Right lobe of liver (tissue), 6 donors: ENCODE measurements at regions not wholly inside any gene's neighbourhood (a gene's known extent, or its start where the extent isn't known, plus 50 kb on each side); places are given as distances from the start of the nearest gene placed in this dataset.

ENCODE experiments used
- ATAC-seq, 4 donors: fragments of 200-7000 bp; cut with Tn5 transposase; one replicate each; pipeline ENCODE4 v1.9.1; 2020; ENCODE audit warnings: mild to moderate bottlenecking in 4 of 4, moderate library complexity in 4 of 4
- DNase-seq, 3 donors: peaks; one replicate each; pipeline ENCODE4 v3.0.0-alpha.2; 2020
- H3K27ac ChIP-seq, 3 donors: fragments of 200-600 bp; one replicate each; pipeline ENCODE4 v1.8.0; 2022
- H3K27me3 ChIP-seq, 2 donors: fragments of 200-600 bp; one replicate each; pipeline ENCODE4 v1.8.0; 2022
- H3K36me3 ChIP-seq, 4 donors: fragments of 200-600 bp; sonication (generic) in 1 of 4; one replicate each; pipeline versions ENCODE4 v1.5.1 to v1.8.0; 2017 to 2022; ENCODE audit warnings: control low read depth in 1 of 4
- H3K4me1 ChIP-seq, 4 donors: fragments of 200-600 bp; sonication (generic) in 1 of 4; one replicate each; pipeline versions ENCODE4 v1.5.1 to v1.8.0; 2017 to 2022; ENCODE audit warnings: control low read depth in 1 of 4
- H3K4me3 ChIP-seq, 3 donors: fragments of 200-600 bp; one replicate each; pipeline ENCODE4 v1.8.0; 2022
- H3K9me3 ChIP-seq, 4 donors: fragments of 200-600 bp; sonication (generic) in 1 of 4; one replicate each; pipeline versions ENCODE4 v1.5.1 to v1.8.0; 2017 to 2022; ENCODE audit warnings: control low read depth in 1 of 4
- POLR2A ChIP-seq: fragments of 450-650 bp; IDR thresholded peaks from one replicate; pipeline ENCODE4 v1.6.1; 2017; ENCODE audit warnings: antibody characterized with exemption, mild to moderate bottlenecking
- WGBS: methylation state at CpG from one replicate; pipeline ENCODE4 v1.1.6; 2018; ENCODE audit warnings: low coverage, low lambda C conversion rate; ENCODE audit not compliant: insufficient coverage; ENCODE audit errors: missing lambda C conversion rate; 5-methylcytosine and 5-hydroxymethylcytosine counted together
- intact Hi-C, 2 donors: fragments of 100-400 bp; cut with DNase I; formaldehyde crosslinking; loops; one replicate each; pipeline versions ENCODE4 v1.11.2 to v1.14.1; 2022
- TF ChIP-seq, protein P1 (sequence below), 4 donors: fragments of 200-600 bp in 3 of 4; fragments of 450-650 bp in 1 of 4; IDR thresholded peaks; one replicate each; pipeline versions ENCODE4 v1.5.1 to v1.8.0; 2016 to 2022; ENCODE audit warnings: antibody characterized with exemption in 4 of 4, mild to moderate bottlenecking in 2 of 4
- donor health status: DM: no; HTN: yes; CAD: no.
- donor health status: DM: no; HTN: no; CAD: no.
- donor health status: DM: no; HTN: no; CAD: no.
- donor health status: DM: no; HTN: yes; CAD: no.
- donor health status: DM: no; HTN: yes; CAD: no.

DNA sequence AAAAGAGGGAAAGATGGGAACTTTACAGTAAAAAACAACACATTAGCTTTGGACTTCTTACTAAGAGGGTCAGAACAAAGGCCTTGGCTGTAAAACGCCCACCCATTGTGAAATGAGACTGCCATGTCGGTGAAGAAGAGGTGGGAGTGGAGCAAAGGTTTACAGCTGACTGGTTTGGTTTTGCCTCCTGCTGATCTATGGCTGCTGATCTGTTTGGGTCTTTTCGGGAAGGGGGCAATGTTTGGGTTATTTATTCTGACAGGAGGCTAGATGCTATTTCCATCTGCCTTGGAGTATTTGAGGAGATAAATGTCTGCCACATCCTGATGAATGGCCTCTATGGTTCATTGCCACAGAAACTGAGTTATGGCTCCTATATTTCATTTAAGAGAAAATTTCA is 408.7 kb downstream of the TLE4 start:
- no peaks in the 10 kb centered on the region for H3K36me3 ChIP-seq
- DNase-seq (no peak), ATAC-seq (no peak)
- 32% methylated on average over 3 of the region's 3 CpGs for WGBS
- TF ChIP-seq, protein P1, sequence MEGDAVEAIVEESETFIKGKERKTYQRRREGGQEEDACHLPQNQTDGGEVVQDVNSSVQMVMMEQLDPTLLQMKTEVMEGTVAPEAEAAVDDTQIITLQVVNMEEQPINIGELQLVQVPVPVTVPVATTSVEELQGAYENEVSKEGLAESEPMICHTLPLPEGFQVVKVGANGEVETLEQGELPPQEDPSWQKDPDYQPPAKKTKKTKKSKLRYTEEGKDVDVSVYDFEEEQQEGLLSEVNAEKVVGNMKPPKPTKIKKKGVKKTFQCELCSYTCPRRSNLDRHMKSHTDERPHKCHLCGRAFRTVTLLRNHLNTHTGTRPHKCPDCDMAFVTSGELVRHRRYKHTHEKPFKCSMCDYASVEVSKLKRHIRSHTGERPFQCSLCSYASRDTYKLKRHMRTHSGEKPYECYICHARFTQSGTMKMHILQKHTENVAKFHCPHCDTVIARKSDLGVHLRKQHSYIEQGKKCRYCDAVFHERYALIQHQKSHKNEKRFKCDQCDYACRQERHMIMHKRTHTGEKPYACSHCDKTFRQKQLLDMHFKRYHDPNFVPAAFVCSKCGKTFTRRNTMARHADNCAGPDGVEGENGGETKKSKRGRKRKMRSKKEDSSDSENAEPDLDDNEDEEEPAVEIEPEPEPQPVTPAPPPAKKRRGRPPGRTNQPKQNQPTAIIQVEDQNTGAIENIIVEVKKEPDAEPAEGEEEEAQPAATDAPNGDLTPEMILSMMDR (IDR thresholded peaks at IDR 0.05), result no peak
- no peak for TF ChIP-seq POLR2A
- no peaks in the 10 kb centered on the region for H3K27me3 ChIP-seq
- H3K4me3 ChIP-seq, result no peak overlapping the region
- intact Hi-C loops, result no loop called here
- H3K4me1 ChIP-seq, result no peaks in the 10 kb centered on the region
- no peaks in the 10 kb centered on the region for H3K9me3 ChIP-seq
- no peak overlapping the region for H3K27ac ChIP-seq

DNA sequence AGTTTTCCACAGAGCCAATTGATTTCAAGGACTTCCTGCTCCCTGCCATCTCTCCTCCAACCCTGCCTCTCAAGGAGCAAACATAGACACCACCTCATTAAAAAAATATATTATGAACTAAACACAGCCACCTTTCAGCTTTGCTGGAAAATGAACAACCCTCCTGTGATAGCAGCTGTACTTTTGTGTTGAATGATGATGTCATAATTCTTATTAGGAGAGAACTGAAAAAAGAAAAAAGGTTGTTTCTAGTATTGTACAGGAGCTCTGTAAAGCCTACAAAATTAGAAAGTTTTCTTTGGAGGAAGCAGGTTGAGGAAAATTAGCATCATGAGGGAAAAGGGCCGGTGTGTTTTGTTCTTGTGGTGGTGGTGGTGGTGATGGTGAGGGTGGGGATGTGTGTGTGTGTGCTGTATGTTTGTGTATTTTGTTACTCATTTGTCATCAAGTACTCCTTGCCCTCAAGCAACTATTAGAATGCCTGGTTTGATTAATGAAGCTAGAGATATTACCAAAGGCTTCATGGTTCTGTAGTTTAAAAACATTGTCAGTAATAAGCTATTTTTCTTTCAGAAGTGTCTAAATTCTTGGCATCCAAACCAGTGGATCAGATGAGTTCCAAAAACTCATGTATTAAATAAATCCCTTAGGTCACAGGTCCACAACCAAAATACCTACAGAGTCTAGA is 405.9 kb downstream of the TLE4 start:
- 80% methylated on average over 1 of the region's 1 CpG for WGBS
- intact Hi-C loops, result no loop called here
- H3K4me1 ChIP-seq, result no peaks in the 10 kb centered on the region
- no peak overlapping the region for H3K4me3 ChIP-seq
- ATAC-seq (no peak), DNase-seq (no peak)
- no peaks in the 10 kb centered on the region for H3K9me3 ChIP-seq
- H3K36me3 ChIP-seq, result no peaks in the 10 kb centered on the region
- TF ChIP-seq, protein P1 (IDR thresholded peaks at IDR 0.05), result no peak
- no peak for TF ChIP-seq POLR2A
- H3K27me3 ChIP-seq, result no peaks in the 10 kb centered on the region
- H3K27ac ChIP-seq, result no peak overlapping the region

DNA sequence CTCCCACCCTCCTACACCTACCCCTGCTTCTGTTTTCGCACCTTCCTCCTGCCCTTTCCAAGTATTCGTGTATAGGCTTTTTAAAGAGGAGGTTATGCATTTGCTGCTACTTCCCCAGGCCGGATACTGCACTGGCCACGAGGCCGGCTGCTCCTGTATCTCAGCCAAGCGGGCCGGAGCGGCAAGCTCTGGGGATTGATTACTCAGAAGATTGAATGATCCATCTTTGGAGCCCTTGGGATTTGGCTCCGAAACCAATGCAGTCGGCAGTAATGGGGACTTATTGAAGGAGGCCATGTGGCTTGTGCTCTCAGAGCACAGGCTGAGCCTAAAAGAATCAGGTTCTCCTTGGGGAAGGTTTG is 405.3 kb downstream of the TLE4 start:
- H3K27ac ChIP-seq, result no peak overlapping the region
- WGBS, result 69% methylated on average over 8 of the region's 10 CpGs
- no peaks in the 10 kb centered on the region for H3K27me3 ChIP-seq
- no peak for ATAC-seq
- no peak for TF ChIP-seq POLR2A
- no peaks in the 10 kb centered on the region for H3K9me3 ChIP-seq
- intact Hi-C loops, result no loop called here
- no peak for DNase-seq
- H3K36me3 ChIP-seq, result no peaks in the 10 kb centered on the region
- H3K4me3 ChIP-seq, result no peak overlapping the region
- H3K4me1 ChIP-seq, result no peaks in the 10 kb centered on the region

DNA sequence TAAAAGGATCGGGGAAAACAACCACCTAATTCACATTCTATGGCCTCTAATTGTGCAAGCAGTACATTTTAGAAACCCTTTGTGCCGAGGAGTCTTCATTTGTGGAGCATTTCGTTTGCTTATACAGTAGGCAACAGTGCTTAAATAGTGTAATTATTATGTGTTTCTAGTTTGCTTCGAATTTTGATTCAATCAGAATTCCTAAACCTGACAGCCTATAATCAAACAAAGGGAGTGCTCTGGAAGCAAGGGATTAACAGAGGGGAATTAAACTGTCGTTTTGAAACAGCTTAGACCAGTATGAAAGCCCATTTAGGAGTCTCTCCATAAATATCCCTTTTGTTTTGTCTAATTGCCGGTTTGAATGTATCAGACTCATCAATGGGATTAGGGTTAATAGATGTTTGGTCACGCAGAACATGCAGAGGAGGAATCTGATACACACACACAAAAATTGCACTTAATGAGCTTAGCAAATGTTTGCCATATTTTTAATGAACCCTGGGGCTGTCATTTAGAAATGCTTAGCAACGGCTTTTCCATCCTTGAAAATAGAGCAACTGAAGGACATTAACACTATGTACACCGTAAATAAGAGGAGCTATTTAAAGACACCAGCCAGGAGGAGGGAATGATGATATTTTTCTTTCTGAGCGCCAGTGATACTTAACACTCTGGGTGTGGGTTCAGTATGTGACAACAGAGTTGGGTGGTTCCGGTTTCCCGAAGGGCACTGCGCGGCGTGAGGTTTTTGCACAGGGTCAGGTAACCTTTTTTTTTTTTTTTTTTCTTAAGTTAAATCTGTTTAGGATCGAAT is 404.7 kb downstream of the TLE4 start:
- H3K27ac ChIP-seq, result no peak overlapping the region
- no peak for ATAC-seq
- WGBS, result 48% methylated on average over 14 of the region's 16 CpGs

More for the DNA sequence above, 404.7 kb downstream of the TLE4 start:
- no peak overlapping the region for H3K4me3 ChIP-seq
- no peak for DNase-seq
- no peak for TF ChIP-seq POLR2A
- TF ChIP-seq, protein P1 (IDR thresholded peaks at IDR 0.05), result no peak
- H3K27me3 ChIP-seq, result no peaks in the 10 kb centered on the region
- no peaks in the 10 kb centered on the region for H3K4me1 ChIP-seq
- H3K9me3 ChIP-seq, result no peaks in the 10 kb centered on the region
- intact Hi-C loops, result no loop called here
- H3K36me3 ChIP-seq, result no peaks in the 10 kb centered on the region
